ENCODE measurements at regions not wholly inside any gene's neighbourhood (a gene's known extent, or its start where the extent isn't known, plus 50 kb on each side); places are given as distances from the start of the nearest gene placed in this dataset.
A peak's percentile ranks its signal among the peaks of the same experiment; 100 is the strongest.

DNA sequence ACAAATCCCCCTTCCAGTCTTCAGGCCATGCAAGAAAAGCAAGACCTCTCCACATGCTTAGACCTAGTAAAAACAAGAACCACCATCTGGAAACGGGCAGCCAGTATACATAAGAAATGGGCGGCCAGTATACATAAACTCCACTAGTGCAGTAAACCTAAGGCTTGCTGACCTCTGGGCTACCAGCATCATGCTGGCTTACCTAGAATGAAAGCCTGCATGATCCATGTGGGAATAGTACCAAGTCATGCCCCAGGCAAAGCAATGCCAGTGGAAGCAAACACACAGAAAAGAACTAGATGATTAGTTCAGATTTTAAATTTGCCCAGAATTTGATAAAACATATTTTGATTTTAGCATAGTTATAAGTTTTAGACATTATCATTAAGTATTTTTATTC is 1346.4 kb downstream of the EFNA5 start:
- H3K4me1 Mint-ChIP-seq (ENCODE audit: insufficient read depth, unreplicated experiment): no peaks in the 10 kb centered on the region
- H3K27ac Mint-ChIP-seq (ENCODE audit: low read depth, unreplicated experiment): no peak overlapping the region
- POLR2A ChIA-PET: no interaction called here
- H3K27me3 Mint-ChIP-seq (ENCODE audit: insufficient read depth, unreplicated experiment): no peaks in the 10 kb centered on the region
- no TSS peak for BruUV-seq (replicated peaks)
- no peak for DNase-seq (ENCODE audit: unreplicated experiment)
- H3K9me3 Mint-ChIP-seq (ENCODE audit: unreplicated experiment): no peaks in the 10 kb centered on the region
- CTCF ChIA-PET: no interaction called here
- intact Hi-C loops (cut with micrococcal nuclease): no loop called here
- TF ChIP-seq CTCF (IDR thresholded peaks at IDR 0.05; ENCODE audit: unreplicated experiment): no peak
- H3K4me3 Mint-ChIP-seq (ENCODE audit: unreplicated experiment): no peak overlapping the region
- no peaks in the 10 kb centered on the region for H3K36me3 Mint-ChIP-seq (ENCODE audit: insufficient read depth, unreplicated experiment)

- POLR2A ChIA-PET: no interaction called here
- intact Hi-C loops (cut with micrococcal nuclease): no loop called here
- no peak for TF ChIP-seq CTCF (IDR thresholded peaks at IDR 0.05; ENCODE audit: unreplicated experiment)
- BruUV-seq (replicated peaks): no TSS peak
- no peaks in the 10 kb centered on the region for H3K36me3 Mint-ChIP-seq (ENCODE audit: insufficient read depth, unreplicated experiment)
- no peak for DNase-seq (ENCODE audit: unreplicated experiment)
- H3K4me1 Mint-ChIP-seq (ENCODE audit: insufficient read depth, unreplicated experiment): no peaks in the 10 kb centered on the region
- H3K9me3 Mint-ChIP-seq (ENCODE audit: unreplicated experiment): peaks cover 7% of the 10 kb centered on the region
- H3K4me3 Mint-ChIP-seq (ENCODE audit: unreplicated experiment): no peak overlapping the region
- H3K27ac Mint-ChIP-seq (ENCODE audit: low read depth, unreplicated experiment): no peak overlapping the region
- no peaks in the 10 kb centered on the region for H3K27me3 Mint-ChIP-seq (ENCODE audit: insufficient read depth, unreplicated experiment)
- CTCF ChIA-PET: no interaction called here
Measured at GRCh38 chr5:106321242-106321641, 1349.5 kb downstream of the EFNA5 start.

- H3K4me3 Mint-ChIP-seq (ENCODE audit: unreplicated experiment): no peak overlapping the region
- BruUV-seq (replicated peaks): no TSS peak
- no peak overlapping the region for H3K27ac Mint-ChIP-seq (ENCODE audit: low read depth, unreplicated experiment)
- ChIA-PET CTCF (no interaction called here), POLR2A (no interaction called here)
- H3K9me3 Mint-ChIP-seq (ENCODE audit: unreplicated experiment): peaks cover 7% of the 10 kb centered on the region
- no peaks in the 10 kb centered on the region for H3K36me3 Mint-ChIP-seq (ENCODE audit: insufficient read depth, unreplicated experiment)
- peak; percentile 22 for DNase-seq (ENCODE audit: unreplicated experiment)
- no peaks in the 10 kb centered on the region for H3K27me3 Mint-ChIP-seq (ENCODE audit: insufficient read depth, unreplicated experiment)
- intact Hi-C loops (cut with micrococcal nuclease): no loop called here
- no peaks in the 10 kb centered on the region for H3K4me1 Mint-ChIP-seq (ENCODE audit: insufficient read depth, unreplicated experiment)
- no peak for TF ChIP-seq CTCF (IDR thresholded peaks at IDR 0.05; ENCODE audit: unreplicated experiment)
Measured at GRCh38 chr5:106314221-106314824, 1356.4 kb downstream of the EFNA5 start.

DNA sequence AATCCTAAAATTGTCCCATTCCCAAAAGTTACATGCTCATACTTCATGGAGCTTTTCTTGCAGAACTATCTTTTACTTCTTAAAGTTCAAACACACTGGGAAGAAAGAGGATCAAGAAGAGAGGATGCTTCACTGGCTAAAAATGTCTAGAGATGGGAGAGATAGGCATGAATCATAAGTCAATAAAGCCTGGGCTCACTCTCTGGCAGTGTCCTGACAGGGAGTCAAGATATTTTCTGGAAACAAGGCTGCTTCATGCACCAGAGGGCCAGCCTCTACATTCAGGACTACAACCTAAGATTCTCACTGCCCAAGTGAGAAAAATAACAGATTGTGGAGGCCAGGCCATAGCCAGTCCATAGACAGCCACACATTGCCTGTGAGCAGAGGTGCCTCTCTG is 1358.4 kb downstream of the EFNA5 start:
- Mint-ChIP-seq H3K27ac (ENCODE audit: low read depth, unreplicated experiment) (no peak overlapping the region), H3K4me1 (ENCODE audit: insufficient read depth, unreplicated experiment) (no peaks in the 10 kb centered on the region), H3K9me3 (ENCODE audit: unreplicated experiment) (peaks cover 4% of the 10 kb centered on the region), H3K4me3 (ENCODE audit: unreplicated experiment) (no peak overlapping the region), H3K27me3 (ENCODE audit: insufficient read depth, unreplicated experiment) (no peaks in the 10 kb centered on the region), H3K36me3 (ENCODE audit: insufficient read depth, unreplicated experiment) (no peaks in the 10 kb centered on the region)
- intact Hi-C loops (cut with micrococcal nuclease): no loop called here
- CTCF ChIA-PET: interaction anchor here (0.6 kb wide), 1 partner anchor 1040 kb away, joined by 3 read pairs; no protein-coding TSS in a partner anchor
- POLR2A ChIA-PET: no interaction called here
- no peak for DNase-seq (ENCODE audit: unreplicated experiment)
- BruUV-seq (replicated peaks): no TSS peak
- TF ChIP-seq CTCF (IDR thresholded peaks at IDR 0.05; ENCODE audit: unreplicated experiment): no peak

All from MCF 10A (cell line).